GM12872 (cell line): ENCODE measurements at regions not wholly inside any gene's neighbourhood (a gene's known extent, or its start where the extent isn't known, plus 50 kb on each side); places are given as distances from the start of the nearest gene placed in this dataset.

ENCODE experiments used
- TF ChIP-seq, protein P1 (sequence below): IDR thresholded peaks from 3 replicates; pipeline ENCODE4 v1.5.1; 2011; ENCODE audit warnings: low read depth, mild to moderate bottlenecking, low read length, moderate library complexity; ENCODE audit not compliant: insufficient read depth

DNA sequence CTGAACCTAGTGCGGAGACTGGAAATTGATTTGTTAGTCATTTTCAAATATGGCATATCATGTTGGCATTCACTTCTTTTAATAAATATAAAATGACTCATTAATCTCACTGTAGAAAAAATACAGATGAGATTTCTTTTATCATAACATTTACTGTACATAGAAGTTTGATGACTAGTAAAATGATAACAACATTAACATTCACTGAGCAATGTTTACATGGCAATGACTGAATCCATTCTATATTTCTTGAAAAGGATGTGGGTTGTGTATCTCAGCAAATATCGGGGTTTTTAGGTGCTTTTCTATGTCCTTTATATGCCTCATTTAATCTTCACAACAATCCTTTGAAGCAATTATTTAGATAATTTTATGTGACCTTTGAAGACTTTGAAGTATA lies 920.9 kb upstream of the FAT3 start:
- TF ChIP-seq, protein P1, sequence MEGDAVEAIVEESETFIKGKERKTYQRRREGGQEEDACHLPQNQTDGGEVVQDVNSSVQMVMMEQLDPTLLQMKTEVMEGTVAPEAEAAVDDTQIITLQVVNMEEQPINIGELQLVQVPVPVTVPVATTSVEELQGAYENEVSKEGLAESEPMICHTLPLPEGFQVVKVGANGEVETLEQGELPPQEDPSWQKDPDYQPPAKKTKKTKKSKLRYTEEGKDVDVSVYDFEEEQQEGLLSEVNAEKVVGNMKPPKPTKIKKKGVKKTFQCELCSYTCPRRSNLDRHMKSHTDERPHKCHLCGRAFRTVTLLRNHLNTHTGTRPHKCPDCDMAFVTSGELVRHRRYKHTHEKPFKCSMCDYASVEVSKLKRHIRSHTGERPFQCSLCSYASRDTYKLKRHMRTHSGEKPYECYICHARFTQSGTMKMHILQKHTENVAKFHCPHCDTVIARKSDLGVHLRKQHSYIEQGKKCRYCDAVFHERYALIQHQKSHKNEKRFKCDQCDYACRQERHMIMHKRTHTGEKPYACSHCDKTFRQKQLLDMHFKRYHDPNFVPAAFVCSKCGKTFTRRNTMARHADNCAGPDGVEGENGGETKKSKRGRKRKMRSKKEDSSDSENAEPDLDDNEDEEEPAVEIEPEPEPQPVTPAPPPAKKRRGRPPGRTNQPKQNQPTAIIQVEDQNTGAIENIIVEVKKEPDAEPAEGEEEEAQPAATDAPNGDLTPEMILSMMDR: no peak

DNA sequence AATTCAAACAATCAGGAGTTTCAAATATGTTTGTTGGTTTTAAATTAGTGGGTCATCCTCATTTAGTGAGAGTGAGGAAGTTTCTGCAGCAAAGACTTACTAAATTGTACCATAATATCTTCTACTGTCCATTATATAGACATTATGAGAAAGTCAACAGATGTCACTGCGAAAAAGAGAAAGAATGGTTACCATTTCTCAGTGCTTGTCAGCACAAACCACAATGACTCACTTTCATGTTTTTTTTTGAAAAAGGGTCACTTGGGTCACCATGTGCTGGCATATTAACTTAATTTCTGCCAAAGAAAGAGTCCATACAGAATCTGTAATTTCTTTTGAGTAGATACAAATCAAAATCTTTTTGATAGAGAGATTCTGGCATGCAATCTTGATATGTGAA lies 924.6 kb upstream of the FAT3 start:
- TF ChIP-seq, protein P1: no peak

DNA sequence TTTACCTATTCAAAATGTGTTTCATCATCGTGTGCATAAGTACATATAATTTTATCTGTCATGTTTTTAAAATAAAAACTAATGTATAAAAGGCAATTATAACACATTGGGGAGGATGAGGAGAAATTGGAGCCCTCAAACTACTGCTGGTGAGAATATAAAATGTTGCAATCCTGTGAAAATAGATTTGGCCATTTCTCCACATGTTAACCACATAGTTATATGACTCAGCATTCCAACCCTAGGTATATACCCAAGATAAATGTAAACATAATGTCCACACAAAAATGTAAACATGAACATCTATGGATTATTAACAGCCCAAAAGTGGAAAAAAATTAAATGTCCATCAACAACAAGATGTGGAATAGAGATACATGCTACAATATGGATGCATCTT lies 928.0 kb upstream of the FAT3 start:
- TF ChIP-seq, protein P1: no peak

DNA sequence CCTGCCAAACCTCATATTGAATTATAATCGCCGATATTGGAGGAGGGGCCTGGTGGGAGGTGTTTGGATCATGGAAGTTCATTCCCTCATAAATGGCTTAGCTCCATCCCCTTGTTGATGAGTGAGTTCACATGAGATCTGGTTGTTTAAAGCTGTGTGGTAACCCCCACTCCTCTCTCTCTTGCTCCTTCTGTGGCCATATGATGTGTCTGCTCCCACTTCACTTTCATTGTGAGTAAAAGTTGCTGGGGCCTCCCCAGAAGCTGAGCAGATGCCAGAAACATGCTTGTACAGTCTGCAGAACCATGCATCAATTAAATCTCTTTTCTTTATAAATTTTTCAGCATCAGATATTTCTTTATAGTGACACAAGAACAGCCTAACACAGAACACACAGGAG lies 929.0 kb upstream of the FAT3 start:
- TF ChIP-seq, protein P1: no peak

DNA sequence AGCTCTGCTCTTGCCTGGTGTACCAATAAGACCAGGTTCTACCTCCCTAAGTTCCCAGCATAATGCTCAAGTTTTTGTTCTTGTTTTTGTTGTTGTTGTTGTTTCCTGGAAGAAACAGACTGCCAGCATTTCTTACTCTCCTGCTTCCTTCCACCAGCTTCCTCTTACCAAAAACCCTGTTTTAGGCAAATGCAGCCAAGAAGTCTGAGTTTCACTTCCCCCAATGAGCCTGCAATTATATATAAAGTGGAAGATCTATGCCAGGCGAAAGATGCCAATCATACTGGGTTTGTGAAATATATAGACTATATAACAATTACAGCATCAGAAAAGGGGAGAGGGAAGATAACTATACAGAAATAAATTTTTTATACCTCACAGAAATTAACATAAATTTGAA lies 931.5 kb upstream of the FAT3 start:
- TF ChIP-seq, protein P1: no peak

DNA sequence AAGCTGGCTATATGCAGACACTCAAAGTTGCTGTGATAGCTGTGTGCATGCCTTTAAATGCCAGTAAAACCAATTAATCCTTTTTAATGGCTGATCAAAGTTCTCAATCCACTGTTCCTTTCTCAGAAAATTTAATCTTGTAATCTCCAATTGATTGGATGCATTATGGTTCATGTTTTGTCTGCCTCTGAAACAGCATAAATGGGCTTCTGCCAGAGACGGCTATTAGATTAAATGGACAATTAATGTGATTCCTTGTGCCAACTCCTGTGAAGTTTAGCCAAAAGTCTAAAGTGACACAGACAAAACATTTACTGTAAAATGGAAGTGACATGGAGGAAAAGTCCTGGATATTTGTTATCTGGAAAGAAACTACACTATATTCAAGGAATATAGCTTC lies 952.5 kb upstream of the FAT3 start:
- TF ChIP-seq, protein P1: no peak

DNA sequence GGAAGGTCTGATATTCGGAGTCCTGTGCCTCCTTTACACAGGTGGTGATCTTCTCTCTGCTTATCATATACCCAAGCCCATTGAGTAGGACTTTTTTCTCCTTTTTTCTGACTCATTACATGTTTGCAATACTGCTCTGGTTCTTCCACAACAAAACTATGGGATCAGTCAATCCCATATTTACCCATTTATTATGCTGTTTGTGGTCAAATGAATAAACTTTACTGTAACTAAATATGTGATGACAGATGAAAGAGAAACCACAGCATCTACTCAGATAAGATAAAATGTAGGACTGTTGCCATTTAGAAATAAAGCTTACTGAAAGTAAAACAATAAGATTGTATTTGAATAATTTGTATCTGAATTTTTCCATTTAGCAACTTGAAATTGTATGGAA lies 958.7 kb upstream of the FAT3 start:
- TF ChIP-seq, protein P1: no peak

DNA sequence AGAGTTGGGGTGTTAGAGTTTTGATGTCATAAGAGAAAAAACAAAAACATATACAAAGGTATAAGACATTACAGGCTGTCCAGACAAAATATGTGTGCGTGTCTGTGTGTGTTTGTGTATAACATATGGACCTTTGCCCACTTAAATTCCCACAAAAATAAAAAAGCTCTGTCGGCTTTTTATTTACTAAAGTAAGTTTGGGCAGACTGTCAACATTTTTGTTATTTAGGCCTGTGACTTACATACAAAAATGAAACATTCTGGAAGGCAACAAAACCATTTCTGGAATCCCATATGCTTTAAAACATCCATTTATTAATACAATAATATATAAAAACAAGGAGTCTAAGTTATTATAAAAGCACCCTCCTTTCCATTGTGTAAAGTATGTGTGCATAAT lies 960.1 kb upstream of the FAT3 start:
- TF ChIP-seq, protein P1: no peak
